H9 (cell line): ENCODE measurements at regions not wholly inside any gene's neighbourhood (a gene's known extent, or its start where the extent isn't known, plus 50 kb on each side); places are given as distances from the start of the nearest gene placed in this dataset.
"Not testable (repeated sequence)": the region's sequence is repeated elsewhere in the genome, so short reads cannot be mapped to it uniquely, and the experiment has no call there.

ENCODE experiments used
- DNase-seq: peaks from one replicate; pipeline ENCODE4 v3.0.0-alpha.2; 2017
- H2AFZ ChIP-seq: one replicate; pipeline ENCODE4 v1.6.1; 2013; ENCODE audit warnings: mild to moderate bottlenecking, low read length, control low read depth, moderate library complexity
- H2AK5ac ChIP-seq: 2 replicates; pipeline ENCODE4 v1.6.1; 2013; ENCODE audit warnings: low read length, control low read depth, mixed read lengths; ENCODE audit not compliant: insufficient read length
- H2BK120ac ChIP-seq: one replicate; pipeline ENCODE4 v1.6.1; 2013; ENCODE audit warnings: low read depth, mild to moderate bottlenecking, low read length, control low read depth, inconsistent platforms; ENCODE audit not compliant: poor library complexity, severe bottlenecking
- H2BK12ac ChIP-seq: 2 replicates; pipeline ENCODE4 v1.6.1; 2013; ENCODE audit warnings: low read length, control low read depth, mixed read lengths, low read depth; ENCODE audit not compliant: insufficient read length
- H2BK15ac ChIP-seq: 2 replicates; pipeline ENCODE4 v1.6.1; 2013; ENCODE audit warnings: low read depth, low read length, control low read depth
- H2BK20ac ChIP-seq: one replicate; pipeline ENCODE4 v1.6.1; 2013; ENCODE audit warnings: low read depth, mild to moderate bottlenecking, low read length, control low read depth, inconsistent platforms; ENCODE audit not compliant: poor library complexity, severe bottlenecking
- H2BK5ac ChIP-seq: 2 replicates; pipeline ENCODE4 v1.6.1; 2013; ENCODE audit warnings: low read length, control low read depth, mixed read lengths; ENCODE audit not compliant: insufficient read length
- H3K14ac ChIP-seq: 2 replicates; pipeline ENCODE4 v1.6.1; 2013; ENCODE audit warnings: low read length, control low read depth; ENCODE audit not compliant: insufficient read depth
- H3K18ac ChIP-seq: 2 replicates; pipeline ENCODE4 v1.6.1; 2013; ENCODE audit warnings: low read depth, mild to moderate bottlenecking, mixed read lengths, low read length, control low read depth; ENCODE audit not compliant: insufficient read length
- H3K23ac ChIP-seq: 2 replicates; pipeline ENCODE4 v1.6.1; 2013; ENCODE audit warnings: low read length, control low read depth, mixed read lengths, low read depth; ENCODE audit not compliant: insufficient read length
- H3K23me2 ChIP-seq: 2 replicates; pipeline ENCODE4 v1.6.1; 2013; ENCODE audit warnings: low read depth, mild to moderate bottlenecking, mixed read lengths, low read length, control low read depth; ENCODE audit not compliant: insufficient read length, poor library complexity, severe bottlenecking
- H3K27ac ChIP-seq: 2 replicates; pipeline ENCODE4 v1.5.1; 2013; ENCODE audit warnings: low read length, control low read depth, mixed read lengths, low read depth; ENCODE audit not compliant: insufficient read length
- H3K27me3 ChIP-seq: 2 replicates; pipeline ENCODE4 v1.6.1; 2013; ENCODE audit warnings: low read length, control low read depth, inconsistent platforms; ENCODE audit not compliant: insufficient read depth
- H3K4ac ChIP-seq: 2 replicates; pipeline ENCODE4 v1.6.1; 2013; ENCODE audit warnings: low read depth, mild to moderate bottlenecking, control low read depth, inconsistent platforms, low read length, moderate library complexity
- H3K4me1 ChIP-seq: 2 replicates; pipeline ENCODE4 v1.6.1; 2013; ENCODE audit warnings: low read length, control low read depth, inconsistent platforms; ENCODE audit not compliant: insufficient read depth
- H3K4me2 ChIP-seq: 2 replicates; pipeline ENCODE4 v1.6.1; 2013; ENCODE audit warnings: low read length, control low read depth, mixed read lengths; ENCODE audit not compliant: insufficient read length, insufficient read depth
- H3K56ac ChIP-seq: 2 replicates; pipeline ENCODE4 v1.6.1; 2013; ENCODE audit warnings: low read depth, mild to moderate bottlenecking, mixed read lengths, low read length, control low read depth; ENCODE audit not compliant: insufficient read length
- H3K79me1 ChIP-seq: 2 replicates; pipeline ENCODE4 v1.6.1; 2013; ENCODE audit warnings: low read depth, mild to moderate bottlenecking, moderate library complexity, low read length, control low read depth, inconsistent platforms; ENCODE audit not compliant: insufficient read depth, poor library complexity, severe bottlenecking
- H3K79me2 ChIP-seq: 2 replicates; pipeline ENCODE4 v1.6.1; 2013; ENCODE audit warnings: low read length, control low read depth, inconsistent platforms; ENCODE audit not compliant: insufficient read depth
- H3K9ac ChIP-seq: 2 replicates; pipeline ENCODE4 v1.6.1; 2013; ENCODE audit warnings: low read length, control low read depth, mixed read lengths; ENCODE audit not compliant: insufficient read length; ENCODE audit errors: extremely low read depth
- H3K9me3 ChIP-seq: one replicate; pipeline ENCODE4 v1.6.1; 2013; ENCODE audit warnings: low read depth, low read length, inconsistent platforms; ENCODE audit not compliant: control insufficient read depth
- H3T11ph ChIP-seq: one replicate; pipeline ENCODE4 v1.6.1; 2013; ENCODE audit warnings: mild to moderate bottlenecking, low read length, control low read depth, inconsistent platforms
- H4K20me1 ChIP-seq: one replicate; pipeline ENCODE4 v1.6.1; 2013; ENCODE audit not compliant: control insufficient read depth, insufficient read length, insufficient read depth
- H4K5ac ChIP-seq: 2 replicates; pipeline ENCODE4 v1.6.1; 2013; ENCODE audit warnings: low read depth, mild to moderate bottlenecking, mixed read lengths, low read length, control low read depth; ENCODE audit not compliant: insufficient read length
- H4K8ac ChIP-seq: replicated peaks from 2 replicates; pipeline ENCODE4 v1.6.1; 2013; ENCODE audit warnings: low read length, control low read depth, mixed read lengths, low read depth; ENCODE audit not compliant: insufficient read length
- H4K91ac ChIP-seq: 2 replicates; pipeline ENCODE4 v1.6.1; 2013; ENCODE audit warnings: low read depth, mild to moderate bottlenecking, moderate library complexity, mixed read lengths, low read length, control low read depth; ENCODE audit not compliant: insufficient read length
- H3K27ac Mint-ChIP-seq, 3 experiments: 2 replicates in 2 of 3; 3 replicates in 1 of 3; pipeline ENCODE4 v1.8.0; 2020 to 2021; ENCODE audit warnings: mixed read lengths in 3 of 3, mild to moderate bottlenecking in 1 of 3, moderate library complexity in 1 of 3
- H3K27me3 Mint-ChIP-seq: 2 replicates; pipeline ENCODE4 v1.8.0; 2021; ENCODE audit warnings: low read depth, mild to moderate bottlenecking, moderate library complexity, mixed read lengths
- H3K36me3 Mint-ChIP-seq, 3 experiments: 2 replicates in 2 of 3; 3 replicates in 1 of 3; pipeline ENCODE4 v1.8.0; 2020 to 2021; ENCODE audit warnings: low read depth in 3 of 3, mixed read lengths in 3 of 3; ENCODE audit not compliant: insufficient read depth in 1 of 3
- H3K4me1 Mint-ChIP-seq, 2 experiments: 2 replicates each; pipeline ENCODE4 v1.8.0; 2020; ENCODE audit warnings: mixed read lengths in 2 of 2
- H3K4me3 Mint-ChIP-seq, 2 experiments: 2 replicates in 1 of 2; 3 replicates in 1 of 2; pipeline ENCODE4 v1.8.0; 2020 to 2021; ENCODE audit warnings: mild to moderate bottlenecking in 2 of 2, mixed read lengths in 2 of 2, moderate library complexity in 1 of 2
- H3K9me3 Mint-ChIP-seq, 2 experiments: 2 replicates in 1 of 2; 3 replicates in 1 of 2; pipeline ENCODE4 v1.8.0; 2020; ENCODE audit warnings: mild to moderate bottlenecking in 2 of 2, mixed read lengths in 2 of 2, moderate library complexity in 1 of 2
- WGBS: extraction: QIAGEN DNeasy Blood & Tissue Kit; methylation state at CpG from one replicate; pipeline ENCODE4 v1.1.7; 2013; ENCODE audit warnings: missing lambda C conversion rate, low lambda C conversion rate, mixed read lengths; ENCODE audit not compliant: insufficient read length; ENCODE audit errors: extremely low coverage; 5-methylcytosine and 5-hydroxymethylcytosine counted together
- TF ChIP-seq, protein P1 (sequence below): fragments of 200-600 bp; sonication (generic); conservative IDR thresholded peaks from 3 replicates; pipeline ENCODE4 v1.8.0; 2021; ENCODE audit warnings: antibody characterized with exemption, mild to moderate bottlenecking

DNA sequence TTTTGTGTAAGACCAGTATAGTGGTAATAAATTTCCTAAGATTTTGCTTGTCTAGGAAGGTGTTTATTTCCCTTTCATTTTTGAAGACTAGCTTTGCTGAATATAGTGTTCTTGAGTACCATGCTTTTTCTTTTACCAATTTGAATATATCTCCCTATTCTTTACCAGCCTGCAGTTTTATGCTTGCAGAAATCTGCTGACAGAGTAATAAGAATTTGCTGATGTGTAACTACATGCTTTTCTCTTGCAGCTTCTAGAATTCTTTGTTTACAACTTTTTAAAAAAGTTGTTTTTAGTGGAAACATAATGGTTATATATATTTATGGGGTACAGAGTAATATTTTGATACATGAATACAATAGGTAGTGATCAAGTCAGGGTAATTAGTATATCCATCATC lies 324.8 kb upstream of the FOLH1 start:
- no peak overlapping the region for H2BK12ac ChIP-seq
- H2BK5ac ChIP-seq = no peak overlapping the region
- H4K91ac ChIP-seq = no peak overlapping the region
- no peak overlapping the region for H3K18ac ChIP-seq
- no peak overlapping the region for H3K14ac ChIP-seq
- no peak overlapping the region for H3K56ac ChIP-seq
- Mint-ChIP-seq H3K4me3 (no peak overlapping the region), H3K36me3 (peaks cover 0 to 16% (median 8%) of the 10 kb centered on the region in 3 experiments; a peak in 6 of 7 replicates), H3K4me1 (no peaks in the 10 kb centered on the region), H3K27me3 (no peaks in the 10 kb centered on the region), H3K27ac (no peak overlapping the region), H3K9me3 (peaks cover 84 to 85% of the 10 kb centered on the region in 2 experiments)
- no peak overlapping the region for H3K4me2 ChIP-seq
- no peak overlapping the region for H3K23ac ChIP-seq
- H4K5ac ChIP-seq = no peak overlapping the region
- no peak overlapping the region for H3T11ph ChIP-seq
- TF ChIP-seq, protein P1, sequence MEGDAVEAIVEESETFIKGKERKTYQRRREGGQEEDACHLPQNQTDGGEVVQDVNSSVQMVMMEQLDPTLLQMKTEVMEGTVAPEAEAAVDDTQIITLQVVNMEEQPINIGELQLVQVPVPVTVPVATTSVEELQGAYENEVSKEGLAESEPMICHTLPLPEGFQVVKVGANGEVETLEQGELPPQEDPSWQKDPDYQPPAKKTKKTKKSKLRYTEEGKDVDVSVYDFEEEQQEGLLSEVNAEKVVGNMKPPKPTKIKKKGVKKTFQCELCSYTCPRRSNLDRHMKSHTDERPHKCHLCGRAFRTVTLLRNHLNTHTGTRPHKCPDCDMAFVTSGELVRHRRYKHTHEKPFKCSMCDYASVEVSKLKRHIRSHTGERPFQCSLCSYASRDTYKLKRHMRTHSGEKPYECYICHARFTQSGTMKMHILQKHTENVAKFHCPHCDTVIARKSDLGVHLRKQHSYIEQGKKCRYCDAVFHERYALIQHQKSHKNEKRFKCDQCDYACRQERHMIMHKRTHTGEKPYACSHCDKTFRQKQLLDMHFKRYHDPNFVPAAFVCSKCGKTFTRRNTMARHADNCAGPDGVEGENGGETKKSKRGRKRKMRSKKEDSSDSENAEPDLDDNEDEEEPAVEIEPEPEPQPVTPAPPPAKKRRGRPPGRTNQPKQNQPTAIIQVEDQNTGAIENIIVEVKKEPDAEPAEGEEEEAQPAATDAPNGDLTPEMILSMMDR = no peak
- no peaks in the 10 kb centered on the region for H3K79me1 ChIP-seq
- no peak overlapping the region for H3K27ac ChIP-seq
- no peak for DNase-seq
- H3K9ac ChIP-seq = no peak overlapping the region
- H3K9me3 ChIP-seq = peaks cover 5% of the 10 kb centered on the region
- H4K20me1 ChIP-seq = no peaks in the 10 kb centered on the region
- H4K8ac ChIP-seq = no peak overlapping the region
- H2BK15ac ChIP-seq = no peak overlapping the region
- no peak overlapping the region for H2AK5ac ChIP-seq
- H3K23me2 ChIP-seq = no peaks in the 10 kb centered on the region
- no peaks in the 10 kb centered on the region for H3K79me2 ChIP-seq
- no peak overlapping the region for H2BK20ac ChIP-seq
- no peak overlapping the region for H2BK120ac ChIP-seq
- H3K4ac ChIP-seq = no peak overlapping the region
- H3K4me1 ChIP-seq = no peaks in the 10 kb centered on the region
- H2AFZ ChIP-seq = no peak overlapping the region
- no peaks in the 10 kb centered on the region for H3K27me3 ChIP-seq

DNA sequence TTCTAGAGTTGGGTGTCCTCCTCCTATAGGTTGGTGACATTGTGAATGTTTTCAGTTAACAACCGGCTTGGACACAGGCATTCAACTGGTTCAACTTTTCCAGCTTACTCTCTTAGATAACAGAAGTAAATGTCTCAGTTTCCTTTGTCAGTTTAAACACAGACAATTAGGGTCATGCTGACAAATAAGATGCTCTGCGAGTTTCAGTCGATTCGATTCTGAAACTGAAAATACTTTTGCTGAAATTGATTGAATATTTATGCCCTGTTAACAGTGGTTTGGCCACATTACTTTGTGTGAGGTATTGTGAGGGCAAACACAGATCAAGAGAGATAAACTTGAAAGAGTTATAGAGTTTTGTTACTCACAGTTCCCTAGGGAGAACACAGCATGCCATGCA lies 330.5 kb upstream of the FOLH1 start:
- H3K14ac ChIP-seq, H2BK5ac ChIP-seq, H2AK5ac ChIP-seq, H3K27me3 Mint-ChIP-seq, H2BK120ac ChIP-seq, H2BK20ac ChIP-seq, H3T11ph ChIP-seq, H3K27ac ChIP-seq, H3K79me1 ChIP-seq, H3K9ac ChIP-seq, H3K18ac ChIP-seq, H3K4me1 ChIP-seq, H3K4ac ChIP-seq, H3K27ac Mint-ChIP-seq, H3K27me3 ChIP-seq, H4K91ac ChIP-seq, H3K23me2 ChIP-seq, H4K20me1 ChIP-seq, H2BK12ac ChIP-seq, H3K4me1 Mint-ChIP-seq, H3K4me2 ChIP-seq, H4K5ac ChIP-seq, H2BK15ac ChIP-seq, H3K56ac ChIP-seq, H3K79me2 ChIP-seq, H3K23ac ChIP-seq, H3K4me3 Mint-ChIP-seq, H3K9me3 ChIP-seq, H4K8ac ChIP-seq, H2AFZ ChIP-seq, DNase-seq: not testable (repeated sequence)
- Mint-ChIP-seq H3K9me3 (peaks cover 66 to 70% of the 10 kb centered on the region in 2 experiments), H3K36me3 (peaks cover 0 to 11% (median 6%) of the 10 kb centered on the region in 3 experiments; a peak in 4 of 7 replicates)
- no CpG with 5 or more reads among the region's 4 CpGs for WGBS
